Breast epithelium (tissue), 3 donors: ENCODE measurements at regions not wholly inside any gene's neighbourhood (a gene's known extent, or its start where the extent isn't known, plus 50 kb on each side); places are given as distances from the start of the nearest gene placed in this dataset.

Experiments used
- CTCF ChIP-seq, 3 donors: fragments of 450-650 bp; IDR thresholded peaks; one replicate each; pipeline ENCODE4 v1.5.1; 2016 to 2017; ENCODE audit warnings: antibody characterized with exemption in 3 of 3, mild to moderate bottlenecking in 3 of 3, moderate library complexity in 3 of 3
- POLR2A ChIP-seq: fragments of 450-650 bp; IDR thresholded peaks from one replicate; pipeline ENCODE4 v1.6.1; 2016; ENCODE audit warnings: antibody characterized with exemption, mild to moderate bottlenecking, moderate library complexity
- POLR2AphosphoS5 ChIP-seq, 3 donors: sonication (generic); formaldehyde crosslinking; IDR thresholded peaks; one replicate each; pipeline ENCODE4 v1.6.1; 2017; ENCODE audit warnings: antibody characterized with exemption in 3 of 3

DNA sequence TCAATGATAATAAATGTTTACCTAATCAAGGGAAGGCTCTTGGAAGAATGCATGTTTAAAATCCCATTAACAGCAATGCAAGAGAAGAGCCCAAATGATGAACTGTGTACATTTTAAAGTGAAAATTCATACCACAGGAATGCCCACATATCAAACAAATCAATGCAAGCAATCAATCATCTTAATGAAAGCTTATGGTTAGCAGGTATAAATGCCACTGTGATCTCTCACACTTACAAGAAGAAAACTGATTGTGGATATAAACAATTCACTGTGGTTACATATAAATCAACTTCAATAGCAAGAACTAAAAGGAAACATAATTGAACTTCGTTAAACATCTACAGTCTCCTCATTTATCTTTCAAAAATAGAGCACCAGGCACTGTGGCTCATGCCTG lies 161.0 kb upstream of the RORB start:
- no peak for TF ChIP-seq CTCF (IDR thresholded peaks at IDR 0.05)
- TF ChIP-seq POLR2A, result no peak
- TF ChIP-seq POLR2AphosphoS5 (IDR thresholded peaks at IDR 0.05), result no peak
